Brain microvascular endothelial cell (primary cell): ENCODE measurements at regions not wholly inside any gene's neighbourhood (a gene's known extent, or its start where the extent isn't known, plus 50 kb on each side); places are given as distances from the start of the nearest gene placed in this dataset.

ENCODE experiments used
- DNase-seq: peaks from one replicate; pipeline ENCODE4 v3.0.0-alpha.2; 2020
- H3K27ac ChIP-seq: fragments of 250-450 bp; sonication (Bioruptor Pico); 2 replicates; pipeline ENCODE4 v1.5.1; 2020; ENCODE audit warnings: mild to moderate bottlenecking, moderate library complexity
- H3K27me3 ChIP-seq: fragments of 250-450 bp; sonication (Bioruptor Pico); replicated peaks from 2 replicates; pipeline ENCODE4 v1.5.1; 2020; ENCODE audit warnings: mild to moderate bottlenecking
- H3K36me3 ChIP-seq: fragments of 250-450 bp; sonication (Bioruptor Pico); replicated peaks from 2 replicates; pipeline ENCODE4 v1.5.1; 2020; ENCODE audit warnings: mild to moderate bottlenecking
- H3K4me3 ChIP-seq: 2 replicates; pipeline ENCODE4 v1.5.1; 2011; ENCODE audit warnings: low read depth, mild to moderate bottlenecking, control low read depth, low read length, moderate library complexity
- CTCF ChIP-seq: IDR thresholded peaks from 2 replicates; pipeline ENCODE4 v1.5.1; 2011; ENCODE audit warnings: low read depth, mild to moderate bottlenecking, moderate library complexity, low read length, control low read depth, inconsistent platforms; ENCODE audit errors: missing control alignments
- in situ Hi-C: cut with HindIII; loops from 2 replicates; pipeline ENCODE4 v1.10.0; 2017; ENCODE audit warnings: low sequenced_read_pairs, low pct_ligation_motif_present

GRCh38 chr1:147079400-147080005 lies 92.8 kb downstream of the PRKAB2 start:
- no peak overlapping the region for H3K4me3 ChIP-seq
- no peak overlapping the region for H3K27ac ChIP-seq
- no peak for DNase-seq
- TF ChIP-seq CTCF, result no peak
- in situ Hi-C loops, result no loop called here
- peaks cover 71% of the 10 kb centered on the region for H3K27me3 ChIP-seq
- no peaks in the 10 kb centered on the region for H3K36me3 ChIP-seq

- peaks cover 76% of the 10 kb centered on the region for H3K27me3 ChIP-seq
- no peak for TF ChIP-seq CTCF
- H3K27ac ChIP-seq, result no peak overlapping the region
- no peak overlapping the region for H3K4me3 ChIP-seq
- DNase-seq, result no peak
- H3K36me3 ChIP-seq, result no peaks in the 10 kb centered on the region
- in situ Hi-C loops, result no loop called here
These were observed 93.5 kb downstream of the PRKAB2 start for GRCh38 chr1:147078606-147079399.

- in situ Hi-C loops, result no loop called here
- no peak for TF ChIP-seq CTCF
- H3K27ac ChIP-seq, result no peak overlapping the region
- H3K4me3 ChIP-seq, result no peak overlapping the region
- DNase-seq, result no peak
- H3K27me3 ChIP-seq, result peaks cover 79% of the 10 kb centered on the region
- no peaks in the 10 kb centered on the region for H3K36me3 ChIP-seq
These were observed 94.2 kb downstream of the PRKAB2 start for GRCh38 chr1:147077936-147078605.

GRCh38 chr1:147077523-147077922 lies 94.7 kb downstream of the PRKAB2 start:
- Histone ChIP-seq H3K27me3 (peaks cover 83% of the 10 kb centered on the region), H3K27ac (no peak overlapping the region), H3K4me3 (no peak overlapping the region), H3K36me3 (no peaks in the 10 kb centered on the region)
- DNase-seq, result no peak
- no peak for TF ChIP-seq CTCF
- in situ Hi-C loops, result no loop called here

- no peak for DNase-seq
- Histone ChIP-seq H3K36me3 (no peaks in the 10 kb centered on the region), H3K27ac (no peak overlapping the region), H3K27me3 (peaks cover 81% of the 10 kb centered on the region), H3K4me3 (no peak overlapping the region)
- no peak for TF ChIP-seq CTCF
- in situ Hi-C loops, result no loop called here
These were observed 95.2 kb downstream of the PRKAB2 start for GRCh38 chr1:147077081-147077480.
